GM10248 (cell line): ENCODE measurements at regions not wholly inside any gene's neighbourhood (a gene's known extent, or its start where the extent isn't known, plus 50 kb on each side); places are given as distances from the start of the nearest gene placed in this dataset.
"Not testable (repeated sequence)": the region's sequence is repeated elsewhere in the genome, so short reads cannot be mapped to it uniquely, and the experiment has no call there.

ENCODE experiments used
- CTCF ChIA-PET: fragments of 300-600 bp; sonication (Branson Sonifier 250); formaldehyde crosslinking; extraction: SDS; loops from one replicate; lab custom pipeline; 2021; ENCODE audit warnings: antibody characterized with exemption; lab: Yijun Ruan, JAX
- POLR2A ChIA-PET: fragments of 350-650 bp; sonication (Branson Sonifier 250); formaldehyde crosslinking; extraction: SDS; loops from one replicate; lab custom pipeline; 2020; ENCODE audit warnings: antibody characterized with exemption; lab: Yijun Ruan, JAX
- DNase-seq: peaks from one replicate; pipeline ENCODE4 v3.0.0; 2012; ENCODE audit errors: extremely low spot score
- TF ChIP-seq, protein P1 (sequence below): IDR thresholded peaks from 2 replicates; pipeline ENCODE4 v1.5.1; 2012; ENCODE audit warnings: mild to moderate bottlenecking, low read depth; ENCODE audit errors: extremely low read depth, missing control alignments, control extremely low read depth

DNA sequence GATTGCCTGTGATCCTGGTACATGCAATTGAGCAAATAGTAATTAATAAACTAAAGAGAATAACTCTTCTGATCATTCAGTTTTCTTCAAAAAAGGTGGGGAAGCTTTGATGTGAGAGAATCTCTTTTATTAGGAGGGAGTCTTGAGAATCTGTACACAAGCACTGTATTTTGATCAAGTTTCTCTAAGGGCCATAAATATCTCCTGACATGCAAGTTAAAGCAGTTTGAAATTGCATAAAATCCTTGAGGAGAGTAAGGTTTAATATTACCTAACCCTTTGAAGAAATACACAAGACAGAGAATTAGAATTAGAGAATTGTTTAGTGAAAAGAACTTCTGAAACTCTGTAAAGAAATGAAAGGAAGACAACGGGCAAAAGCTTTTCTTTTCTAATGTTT lies 326.9 kb downstream of the FAT4 start:
- TF ChIP-seq, protein P1, sequence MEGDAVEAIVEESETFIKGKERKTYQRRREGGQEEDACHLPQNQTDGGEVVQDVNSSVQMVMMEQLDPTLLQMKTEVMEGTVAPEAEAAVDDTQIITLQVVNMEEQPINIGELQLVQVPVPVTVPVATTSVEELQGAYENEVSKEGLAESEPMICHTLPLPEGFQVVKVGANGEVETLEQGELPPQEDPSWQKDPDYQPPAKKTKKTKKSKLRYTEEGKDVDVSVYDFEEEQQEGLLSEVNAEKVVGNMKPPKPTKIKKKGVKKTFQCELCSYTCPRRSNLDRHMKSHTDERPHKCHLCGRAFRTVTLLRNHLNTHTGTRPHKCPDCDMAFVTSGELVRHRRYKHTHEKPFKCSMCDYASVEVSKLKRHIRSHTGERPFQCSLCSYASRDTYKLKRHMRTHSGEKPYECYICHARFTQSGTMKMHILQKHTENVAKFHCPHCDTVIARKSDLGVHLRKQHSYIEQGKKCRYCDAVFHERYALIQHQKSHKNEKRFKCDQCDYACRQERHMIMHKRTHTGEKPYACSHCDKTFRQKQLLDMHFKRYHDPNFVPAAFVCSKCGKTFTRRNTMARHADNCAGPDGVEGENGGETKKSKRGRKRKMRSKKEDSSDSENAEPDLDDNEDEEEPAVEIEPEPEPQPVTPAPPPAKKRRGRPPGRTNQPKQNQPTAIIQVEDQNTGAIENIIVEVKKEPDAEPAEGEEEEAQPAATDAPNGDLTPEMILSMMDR: no peak
- no peak for DNase-seq
- CTCF ChIA-PET: no interaction called here
- POLR2A ChIA-PET: no interaction called here

GRCh38 chr4:125642645-125643044 lies 327.9 kb downstream of the FAT4 start:
- TF ChIP-seq, protein P1: no peak
- CTCF ChIA-PET: no interaction called here
- POLR2A ChIA-PET: no interaction called here
- DNase-seq: no peak

- DNase-seq: no peak
- TF ChIP-seq, protein P1: no peak
- ChIA-PET CTCF (interaction anchor here (0.9 to 1.6 kb wide), 2 partner anchors 13 to 38 kb away, joined by 3 to 4 read pairs; no protein-coding TSS in a partner anchor), POLR2A (no interaction called here)
These were observed 334.7 kb downstream of the FAT4 start for GRCh38 chr4:125649452-125649851.

GRCh38 chr4:125650557-125650956 lies 335.8 kb downstream of the FAT4 start:
- CTCF ChIA-PET: interaction anchor here (1.2 to 1.6 kb wide), 3 partner anchors 11 to 37 kb away, joined by 3 to 4 read pairs (median 3); no protein-coding TSS in a partner anchor
- DNase-seq: no peak
- TF ChIP-seq, protein P1: no peak
- POLR2A ChIA-PET: no interaction called here

GRCh38 chr4:125651707-125652357 lies 337.1 kb downstream of the FAT4 start:
- CTCF ChIA-PET, POLR2A ChIA-PET, DNase-seq: not testable (repeated sequence)

DNA sequence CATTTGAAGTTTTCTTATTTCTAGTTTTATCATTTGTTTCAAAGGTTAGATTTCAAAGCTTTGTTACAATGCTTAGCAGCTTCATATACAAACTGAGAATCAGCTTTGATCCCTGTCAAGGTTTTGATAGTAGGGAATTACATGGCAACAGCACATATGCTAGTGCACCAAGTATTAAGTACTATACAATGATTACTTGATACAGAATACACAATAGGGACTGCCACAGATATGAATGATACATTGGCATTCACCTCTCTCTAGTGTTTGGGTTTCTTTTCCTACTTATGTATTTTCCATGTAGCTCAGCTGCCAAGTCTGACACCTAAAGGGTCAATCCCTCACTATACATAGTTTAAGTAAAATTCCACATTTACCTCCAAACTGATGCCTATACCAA lies 344.0 kb downstream of the FAT4 start:
- ChIA-PET POLR2A (no interaction called here), CTCF (interaction anchor here (1.2 to 1.5 kb wide), 4 partner anchors 12 to 36 kb away, joined by 3 to 6 read pairs (median 4); no protein-coding TSS in a partner anchor)

More for the DNA sequence above, 344.0 kb downstream of the FAT4 start:
- TF ChIP-seq, protein P1: no peak
- no peak for DNase-seq
